Left ventricle myocardium inferior (tissue), 1 donor: ENCODE measurements at regions not wholly inside any gene's neighbourhood (a gene's known extent, or its start where the extent isn't known, plus 50 kb on each side); places are given as distances from the start of the nearest gene placed in this dataset.

Experiments used
- DNase-seq: peaks from one replicate; pipeline ENCODE4 v3.0.0-alpha.2; 2020
- H3K27ac ChIP-seq: fragments of 200-600 bp; replicated peaks from 2 replicates; pipeline ENCODE4 v1.8.0; 2021
- H3K27me3 ChIP-seq: fragments of 200-600 bp; 2 replicates; pipeline ENCODE4 v1.8.0; 2021; ENCODE audit warnings: low read depth
- H3K36me3 ChIP-seq: fragments of 200-600 bp; 2 replicates; pipeline ENCODE4 v1.8.0; 2021
- H3K4me1 ChIP-seq: fragments of 200-600 bp; 2 replicates; pipeline ENCODE4 v1.8.0; 2021
- H3K4me3 ChIP-seq: fragments of 200-600 bp; 2 replicates; pipeline ENCODE4 v1.8.0; 2021; ENCODE audit warnings: mild to moderate bottlenecking, moderate library complexity
- H3K9me3 ChIP-seq: fragments of 200-600 bp; replicated peaks from 2 replicates; pipeline ENCODE4 v1.8.0; 2021
- intact Hi-C: fragments of 100-400 bp; cut with micrococcal nuclease; formaldehyde crosslinking; loops from one replicate; pipeline ENCODE4 v1.11.0; 2022
- TF ChIP-seq, protein P1 (sequence below): fragments of 200-600 bp; IDR thresholded peaks from 2 replicates; pipeline ENCODE4 v1.8.0; 2021; ENCODE audit warnings: antibody characterized with exemption, mild to moderate bottlenecking, borderline replicate concordance
- donor health status: DM: no; HTN: yes; CAD: no; lungs with severe emphysema.

DNA sequence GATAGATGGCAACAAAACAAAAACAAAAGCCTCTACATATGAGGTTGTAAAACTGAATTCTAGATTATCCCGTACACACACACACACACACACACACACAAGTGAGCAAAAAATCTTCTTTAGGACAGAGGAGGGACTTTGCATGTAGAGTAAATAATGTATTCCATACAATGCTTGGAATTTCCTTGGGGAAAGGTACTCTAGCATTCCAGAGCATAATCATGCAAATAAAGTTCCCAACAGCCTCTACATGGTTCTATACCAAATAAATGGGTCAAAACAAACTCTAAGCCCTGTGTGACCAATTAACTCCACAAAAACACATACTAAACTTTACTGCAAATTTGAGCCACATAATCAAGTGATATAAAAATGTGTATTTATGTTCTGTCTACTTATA is 191.4 kb downstream of the RBM43 start:
- H3K4me1 ChIP-seq: no peaks in the 10 kb centered on the region
- H3K27me3 ChIP-seq: no peaks in the 10 kb centered on the region
- H3K9me3 ChIP-seq: peaks cover 9% of the 10 kb centered on the region
- TF ChIP-seq, protein P1, sequence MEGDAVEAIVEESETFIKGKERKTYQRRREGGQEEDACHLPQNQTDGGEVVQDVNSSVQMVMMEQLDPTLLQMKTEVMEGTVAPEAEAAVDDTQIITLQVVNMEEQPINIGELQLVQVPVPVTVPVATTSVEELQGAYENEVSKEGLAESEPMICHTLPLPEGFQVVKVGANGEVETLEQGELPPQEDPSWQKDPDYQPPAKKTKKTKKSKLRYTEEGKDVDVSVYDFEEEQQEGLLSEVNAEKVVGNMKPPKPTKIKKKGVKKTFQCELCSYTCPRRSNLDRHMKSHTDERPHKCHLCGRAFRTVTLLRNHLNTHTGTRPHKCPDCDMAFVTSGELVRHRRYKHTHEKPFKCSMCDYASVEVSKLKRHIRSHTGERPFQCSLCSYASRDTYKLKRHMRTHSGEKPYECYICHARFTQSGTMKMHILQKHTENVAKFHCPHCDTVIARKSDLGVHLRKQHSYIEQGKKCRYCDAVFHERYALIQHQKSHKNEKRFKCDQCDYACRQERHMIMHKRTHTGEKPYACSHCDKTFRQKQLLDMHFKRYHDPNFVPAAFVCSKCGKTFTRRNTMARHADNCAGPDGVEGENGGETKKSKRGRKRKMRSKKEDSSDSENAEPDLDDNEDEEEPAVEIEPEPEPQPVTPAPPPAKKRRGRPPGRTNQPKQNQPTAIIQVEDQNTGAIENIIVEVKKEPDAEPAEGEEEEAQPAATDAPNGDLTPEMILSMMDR: no peak
- intact Hi-C loops: no loop called here
- no peak for DNase-seq
- no peak overlapping the region for H3K27ac ChIP-seq
- H3K36me3 ChIP-seq: no peaks in the 10 kb centered on the region
- H3K4me3 ChIP-seq: no peak overlapping the region

DNA sequence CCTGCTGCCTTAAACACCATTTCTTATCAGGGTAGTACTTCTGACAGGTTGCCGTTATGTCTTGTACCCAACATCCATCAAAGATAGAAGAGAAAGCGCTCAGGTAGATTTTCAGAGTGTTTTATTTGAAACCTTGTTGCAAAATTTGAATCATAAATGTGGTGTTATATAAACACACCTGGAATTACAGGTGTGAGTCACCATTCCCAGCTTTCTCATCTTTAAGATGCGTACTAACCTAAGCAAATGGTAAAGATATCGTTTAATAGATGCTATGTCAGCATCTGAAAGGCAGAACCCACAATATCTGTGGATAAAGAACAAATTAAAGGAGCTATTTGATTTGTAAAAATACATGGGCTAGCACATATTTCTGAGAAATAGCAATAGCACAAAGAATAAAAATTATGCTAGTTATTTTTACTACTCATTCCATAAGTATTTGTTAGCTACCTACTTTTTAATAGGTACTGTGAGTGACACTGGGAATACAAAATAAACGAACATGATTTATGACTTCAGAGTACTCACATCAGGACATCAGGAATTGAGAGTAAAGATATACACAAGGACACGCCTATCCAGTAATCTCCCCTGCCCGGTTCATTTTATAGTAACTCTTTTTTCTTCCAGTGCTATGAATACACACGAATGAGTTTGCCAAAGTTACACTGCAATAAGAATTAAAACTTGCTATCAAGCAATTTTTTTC is 193.8 kb downstream of the RBM43 start:
- DNase-seq: no peak
- Histone ChIP-seq H3K36me3 (no peaks in the 10 kb centered on the region), H3K4me3 (no peak overlapping the region), H3K4me1 (no peaks in the 10 kb centered on the region), H3K27me3 (no peaks in the 10 kb centered on the region), H3K27ac (no peak overlapping the region), H3K9me3 (no peaks in the 10 kb centered on the region)
- intact Hi-C loops: no loop called here
- TF ChIP-seq, protein P1: no peak

DNA sequence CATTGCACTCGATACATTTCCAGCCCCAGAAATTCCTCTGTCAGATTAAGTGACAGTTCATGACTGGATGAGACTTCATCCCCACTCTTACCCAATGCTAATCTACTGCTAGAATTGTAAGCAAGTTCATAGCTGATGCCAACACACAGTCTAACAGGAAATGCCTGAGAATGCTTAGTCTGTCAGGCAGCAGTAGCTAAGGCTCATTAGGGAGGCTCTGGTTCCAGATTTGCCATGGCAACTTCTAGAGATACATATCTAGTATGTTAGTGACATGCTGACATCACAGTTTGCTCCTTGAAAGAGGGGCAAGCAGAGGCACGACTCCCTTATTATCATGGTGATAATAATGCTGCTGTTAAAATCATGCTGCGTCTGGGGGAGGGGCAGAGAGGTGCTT is 198.4 kb downstream of the RBM43 start:
- TF ChIP-seq, protein P1: no peak
- intact Hi-C loops: no loop called here
- Histone ChIP-seq H3K4me1 (no peaks in the 10 kb centered on the region), H3K9me3 (no peaks in the 10 kb centered on the region), H3K27ac (no peak overlapping the region), H3K4me3 (no peak overlapping the region), H3K36me3 (no peaks in the 10 kb centered on the region), H3K27me3 (no peaks in the 10 kb centered on the region)
- DNase-seq: no peak

DNA sequence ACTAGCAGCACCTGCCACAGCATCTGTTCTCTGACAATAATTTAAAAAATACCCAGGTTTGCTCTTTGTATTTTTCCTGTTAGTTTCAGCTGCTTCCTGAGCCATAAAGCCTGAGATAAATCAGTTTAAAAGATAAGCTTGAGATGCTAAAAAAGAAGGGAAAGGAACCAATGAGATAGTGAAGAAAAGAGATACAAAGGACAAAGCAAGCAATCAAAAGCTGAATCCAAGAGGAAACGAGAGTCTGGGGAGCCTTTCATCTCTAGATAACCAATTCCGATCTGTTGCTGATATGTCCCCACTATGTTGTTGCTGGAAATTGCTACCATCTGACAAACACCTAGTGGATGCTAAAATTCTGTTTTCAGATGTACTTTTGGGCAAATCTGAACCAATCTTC is 201.4 kb downstream of the RBM43 start:
- no peak for DNase-seq
- Histone ChIP-seq H3K27me3 (no peaks in the 10 kb centered on the region), H3K4me3 (no peak overlapping the region), H3K27ac (no peak overlapping the region), H3K9me3 (no peaks in the 10 kb centered on the region), H3K36me3 (no peaks in the 10 kb centered on the region), H3K4me1 (no peaks in the 10 kb centered on the region)
- TF ChIP-seq, protein P1: no peak
- intact Hi-C loops: no loop called here

DNA sequence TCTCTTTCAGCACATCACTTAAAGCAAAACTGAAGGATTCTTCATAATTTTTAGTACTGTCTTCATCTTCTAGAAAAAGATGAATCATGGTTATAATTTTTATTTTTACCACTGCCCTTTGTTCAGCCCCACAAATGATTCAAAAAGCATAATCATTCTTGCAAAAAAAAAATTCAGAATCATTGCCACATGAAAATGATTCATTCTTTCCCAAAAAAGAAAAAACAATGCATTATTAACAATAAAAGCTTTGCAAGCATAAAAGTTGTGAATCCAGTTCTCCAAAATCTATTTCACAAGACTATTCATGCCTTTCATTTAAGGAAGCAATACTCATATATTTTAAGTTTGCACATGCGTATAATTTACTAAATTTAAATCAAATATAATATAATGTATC is 204.8 kb downstream of the RBM43 start:
- no peak for DNase-seq
- H3K27ac ChIP-seq: no peak overlapping the region
- TF ChIP-seq, protein P1: no peak
- H3K27me3 ChIP-seq: no peaks in the 10 kb centered on the region
- no peaks in the 10 kb centered on the region for H3K9me3 ChIP-seq
- H3K36me3 ChIP-seq: no peaks in the 10 kb centered on the region
- no peaks in the 10 kb centered on the region for H3K4me1 ChIP-seq
- intact Hi-C loops: loop anchor here (10.0 kb wide), 1 partner anchor 1452 kb away; no protein-coding TSS in a partner anchor
- H3K4me3 ChIP-seq: no peak overlapping the region
